ENCODE measurements at regions not wholly inside any gene's neighbourhood (a gene's known extent, or its start where the extent isn't known, plus 50 kb on each side); places are given as distances from the start of the nearest gene placed in this dataset.

- intact Hi-C loops (cut with micrococcal nuclease; ENCODE audit: unreplicated experiment) (no loop called here), in situ Hi-C loops (cut with HindIII; ENCODE audit: low pct_unique_long_range_greater_than_20kb, low sequenced_read_pairs) (no loop called here)
- ATAC-seq (no peak), DNase-seq (ENCODE audit: low read depth, low spot score) (no peak)
- no peak overlapping the region for H3K27ac ChIP-seq (ENCODE audit: low read length)
- TF ChIP-seq TCF7L2 (IDR thresholded peaks at IDR 0.05; ENCODE audit: low read depth, low read length) (no peak), POLR2AphosphoS5 (IDR thresholded peaks at IDR 0.05; ENCODE audit: low read depth, low read length) (no peak), SIN3A (IDR thresholded peaks at IDR 0.05; ENCODE audit: borderline replicate concordance, insufficient read depth, low read depth, low read length) (no peak)
- TF ChIP-seq, protein P1, sequence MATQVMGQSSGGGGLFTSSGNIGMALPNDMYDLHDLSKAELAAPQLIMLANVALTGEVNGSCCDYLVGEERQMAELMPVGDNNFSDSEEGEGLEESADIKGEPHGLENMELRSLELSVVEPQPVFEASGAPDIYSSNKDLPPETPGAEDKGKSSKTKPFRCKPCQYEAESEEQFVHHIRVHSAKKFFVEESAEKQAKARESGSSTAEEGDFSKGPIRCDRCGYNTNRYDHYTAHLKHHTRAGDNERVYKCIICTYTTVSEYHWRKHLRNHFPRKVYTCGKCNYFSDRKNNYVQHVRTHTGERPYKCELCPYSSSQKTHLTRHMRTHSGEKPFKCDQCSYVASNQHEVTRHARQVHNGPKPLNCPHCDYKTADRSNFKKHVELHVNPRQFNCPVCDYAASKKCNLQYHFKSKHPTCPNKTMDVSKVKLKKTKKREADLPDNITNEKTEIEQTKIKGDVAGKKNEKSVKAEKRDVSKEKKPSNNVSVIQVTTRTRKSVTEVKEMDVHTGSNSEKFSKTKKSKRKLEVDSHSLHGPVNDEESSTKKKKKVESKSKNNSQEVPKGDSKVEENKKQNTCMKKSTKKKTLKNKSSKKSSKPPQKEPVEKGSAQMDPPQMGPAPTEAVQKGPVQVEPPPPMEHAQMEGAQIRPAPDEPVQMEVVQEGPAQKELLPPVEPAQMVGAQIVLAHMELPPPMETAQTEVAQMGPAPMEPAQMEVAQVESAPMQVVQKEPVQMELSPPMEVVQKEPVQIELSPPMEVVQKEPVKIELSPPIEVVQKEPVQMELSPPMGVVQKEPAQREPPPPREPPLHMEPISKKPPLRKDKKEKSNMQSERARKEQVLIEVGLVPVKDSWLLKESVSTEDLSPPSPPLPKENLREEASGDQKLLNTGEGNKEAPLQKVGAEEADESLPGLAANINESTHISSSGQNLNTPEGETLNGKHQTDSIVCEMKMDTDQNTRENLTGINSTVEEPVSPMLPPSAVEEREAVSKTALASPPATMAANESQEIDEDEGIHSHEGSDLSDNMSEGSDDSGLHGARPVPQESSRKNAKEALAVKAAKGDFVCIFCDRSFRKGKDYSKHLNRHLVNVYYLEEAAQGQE (IDR thresholded peaks at IDR 0.05; ENCODE audit: insufficient read depth in 1 of 2, low read depth in 2 of 2, low read length in 1 of 2) = no peak
- TF ChIP-seq, protein P2, sequence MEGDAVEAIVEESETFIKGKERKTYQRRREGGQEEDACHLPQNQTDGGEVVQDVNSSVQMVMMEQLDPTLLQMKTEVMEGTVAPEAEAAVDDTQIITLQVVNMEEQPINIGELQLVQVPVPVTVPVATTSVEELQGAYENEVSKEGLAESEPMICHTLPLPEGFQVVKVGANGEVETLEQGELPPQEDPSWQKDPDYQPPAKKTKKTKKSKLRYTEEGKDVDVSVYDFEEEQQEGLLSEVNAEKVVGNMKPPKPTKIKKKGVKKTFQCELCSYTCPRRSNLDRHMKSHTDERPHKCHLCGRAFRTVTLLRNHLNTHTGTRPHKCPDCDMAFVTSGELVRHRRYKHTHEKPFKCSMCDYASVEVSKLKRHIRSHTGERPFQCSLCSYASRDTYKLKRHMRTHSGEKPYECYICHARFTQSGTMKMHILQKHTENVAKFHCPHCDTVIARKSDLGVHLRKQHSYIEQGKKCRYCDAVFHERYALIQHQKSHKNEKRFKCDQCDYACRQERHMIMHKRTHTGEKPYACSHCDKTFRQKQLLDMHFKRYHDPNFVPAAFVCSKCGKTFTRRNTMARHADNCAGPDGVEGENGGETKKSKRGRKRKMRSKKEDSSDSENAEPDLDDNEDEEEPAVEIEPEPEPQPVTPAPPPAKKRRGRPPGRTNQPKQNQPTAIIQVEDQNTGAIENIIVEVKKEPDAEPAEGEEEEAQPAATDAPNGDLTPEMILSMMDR (IDR thresholded peaks at IDR 0.05) = no peak
- H3K9me3 ChIP-seq (ENCODE audit: control insufficient read depth, insufficient read depth, low read depth, low read length) = no peaks in the 10 kb centered on the region
- H3K27me3 ChIP-seq (ENCODE audit: control insufficient read depth, insufficient read depth, low read length) = no peaks in the 10 kb centered on the region
- no peaks in the 10 kb centered on the region for H3K4me1 ChIP-seq (ENCODE audit: control insufficient read depth, insufficient read depth, low read length)
- no peaks in the 10 kb centered on the region for H3K36me3 ChIP-seq (ENCODE audit: control insufficient read depth, insufficient read depth, low read length)
- ChIA-PET CTCF (no interaction called here), POLR2A (no interaction called here)
- no TSS peak for BruUV-seq (replicated peaks)
- no peak overlapping the region for H3K4me3 ChIP-seq (ENCODE audit: low read depth in 2 of 2, low read length in 2 of 2)
Observed at GRCh38 chr12:20317554-20317953, 50.8 kb upstream of the PDE3A start.
